ENCODE measurements at regions not wholly inside any gene's neighbourhood (a gene's known extent, or its start where the extent isn't known, plus 50 kb on each side); places are given as distances from the start of the nearest gene placed in this dataset.

DNA sequence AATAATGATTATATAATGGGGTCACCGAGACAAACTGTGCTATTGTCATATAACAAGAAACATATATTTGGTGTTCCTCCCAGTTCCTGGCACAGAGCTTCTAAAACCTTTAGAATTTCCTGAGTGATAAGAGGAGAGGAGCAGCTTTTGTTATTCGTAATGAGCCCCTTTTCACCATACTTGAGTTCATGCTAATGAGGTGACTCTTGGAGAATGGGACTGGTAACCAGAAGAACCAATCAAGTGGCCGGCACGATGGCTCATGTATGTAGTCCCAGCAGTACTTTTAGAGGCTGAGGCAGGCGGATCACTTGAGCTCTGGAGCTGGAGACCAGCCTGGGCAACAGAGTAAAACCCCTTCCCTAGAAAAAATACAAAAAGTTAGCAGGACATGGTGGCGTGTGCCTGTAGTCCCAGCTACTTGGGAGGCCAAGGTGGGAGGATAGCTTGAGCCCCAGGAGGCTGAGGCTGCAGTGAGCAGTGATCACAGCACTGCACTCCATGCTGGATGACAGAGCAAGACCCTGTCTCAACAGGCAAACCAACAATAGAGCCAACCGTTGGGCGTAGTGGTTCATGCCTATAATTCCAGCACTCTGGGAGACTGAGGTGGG is 62.7 kb upstream of the FTH1 start:
- FAIRE-seq: no peak
- no peak for DNase-seq (ENCODE audit: insufficient read length, low spot score)

DNA sequence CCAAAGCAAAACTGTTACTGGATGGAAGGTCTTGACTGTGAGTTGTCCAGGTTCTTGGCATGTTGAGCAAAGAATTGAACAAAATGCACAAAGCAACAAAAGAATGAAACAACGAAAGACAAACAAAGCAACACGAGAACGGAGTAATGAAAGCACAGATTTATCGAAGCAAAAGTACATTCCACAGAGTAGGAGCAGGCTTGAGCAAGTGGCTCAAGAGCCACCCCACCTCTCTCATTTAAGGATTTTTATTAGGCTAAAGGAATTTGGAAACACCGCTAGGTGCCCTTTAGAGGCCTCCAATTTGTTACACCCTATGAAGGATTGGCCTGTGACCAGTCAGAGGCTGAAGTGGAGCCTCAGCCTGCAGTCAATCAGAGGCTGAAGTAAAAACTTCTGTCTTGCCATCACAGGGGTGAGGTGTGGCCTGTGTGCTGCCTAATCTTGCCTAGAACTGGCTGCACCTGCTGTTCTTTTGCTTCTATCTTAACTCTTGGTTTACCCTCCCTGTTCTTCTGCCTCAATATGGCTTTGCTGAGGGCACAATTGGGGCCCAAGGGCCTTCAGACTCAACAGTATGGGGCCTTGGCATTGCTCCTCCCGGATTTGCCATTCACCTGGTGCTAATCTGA is 59.4 kb upstream of the FTH1 start:
- no peak for FAIRE-seq
- no peak for DNase-seq (ENCODE audit: insufficient read length, low spot score)

- peak; percentile 46 for DNase-seq (ENCODE audit: insufficient read length, low spot score)
- peak; percentile 42 for FAIRE-seq
These were observed 58.2 kb upstream of the FTH1 start for GRCh38 chr11:62025487-62026105.

DNA sequence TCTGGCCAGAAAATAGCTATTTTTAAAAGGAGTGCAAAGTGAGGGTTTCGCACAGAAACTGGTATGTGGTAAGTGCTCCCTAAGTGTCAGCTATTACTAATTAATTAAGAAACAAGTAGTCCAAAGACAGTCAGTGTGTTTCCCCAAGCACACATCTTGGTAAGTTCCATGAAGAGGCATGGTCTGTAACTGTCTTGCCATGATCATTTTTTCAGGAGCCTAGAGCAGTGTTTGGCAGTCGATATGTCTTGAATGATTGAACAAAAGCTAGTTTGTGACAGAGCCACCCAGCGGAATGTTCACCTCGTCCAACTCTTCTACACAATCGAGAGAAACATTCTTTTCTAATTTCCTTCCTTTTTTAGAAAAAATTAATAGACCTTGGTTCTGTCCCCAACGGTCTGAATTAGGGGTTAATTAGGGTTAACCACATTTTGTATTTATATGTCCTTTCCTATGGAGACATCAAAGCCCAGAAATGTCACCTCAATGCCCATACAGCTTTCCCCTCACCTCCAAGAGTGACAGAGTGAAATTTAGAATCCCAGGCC is 57.6 kb upstream of the FTH1 start:
- FAIRE-seq: no peak

DNA sequence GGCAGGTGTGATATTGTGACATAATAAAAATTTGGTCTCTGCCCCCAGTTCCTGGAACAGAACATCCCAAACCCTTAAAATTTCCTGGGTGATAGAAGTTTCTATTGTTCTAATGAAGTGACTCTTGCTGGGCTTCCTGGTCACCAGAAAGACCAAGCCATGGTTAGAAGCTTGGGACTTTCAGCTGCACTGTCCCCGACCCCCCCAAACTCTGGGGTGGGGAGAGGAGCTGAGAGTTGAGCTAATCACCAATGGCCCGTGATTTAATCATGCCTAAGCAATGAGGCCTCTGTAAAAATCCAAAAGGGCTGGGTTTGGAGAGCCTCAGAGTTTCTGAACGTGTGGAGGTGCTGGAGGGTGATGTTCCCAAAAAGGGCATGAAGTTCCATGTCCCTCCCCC is 54.8 kb upstream of the FTH1 start:
- no peak for FAIRE-seq

More for the DNA sequence above, 57.6 kb upstream of the FTH1 start:
- DNase-seq (ENCODE audit: insufficient read length, low spot score): no peak

DNA sequence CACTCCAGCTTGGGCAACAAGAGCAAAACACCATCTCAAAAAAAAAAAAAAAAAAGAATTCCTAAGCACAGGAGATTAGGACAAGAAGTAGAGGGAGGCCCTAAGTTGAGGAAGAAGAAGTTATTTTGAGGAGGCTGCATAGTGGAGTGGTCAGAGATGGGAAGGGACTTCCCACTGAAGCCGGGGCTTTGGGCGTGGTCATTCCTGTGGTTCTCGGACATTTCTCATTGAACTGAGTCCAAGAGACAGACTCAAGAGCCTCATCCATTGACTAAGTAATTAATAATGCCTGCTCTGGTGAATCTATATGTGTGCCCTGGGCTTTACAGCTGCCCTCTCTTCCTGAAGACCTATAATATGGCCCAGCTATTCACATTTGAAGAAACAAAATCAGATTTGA is 53.2 kb upstream of the FTH1 start:
- DNase-seq (ENCODE audit: insufficient read length, low spot score) (no peak), FAIRE-seq (no peak)

More for the DNA sequence above, 54.8 kb upstream of the FTH1 start:
- no peak for DNase-seq (ENCODE audit: insufficient read length, low spot score)

- FAIRE-seq: no peak
- no peak for DNase-seq (ENCODE audit: insufficient read length, low spot score)
These were observed 51.7 kb upstream of the FTH1 start for GRCh38 chr11:62018981-62019664.

- DNase-seq (ENCODE audit: insufficient read length, low spot score) (no peak), FAIRE-seq (no peak)
These were observed 50.6 kb upstream of the FTH1 start for GRCh38 chr11:62017878-62018655.
